Tibial nerve (tissue), 4 donors: ENCODE measurements at regions not wholly inside any gene's neighbourhood (a gene's known extent, or its start where the extent isn't known, plus 50 kb on each side); places are given as distances from the start of the nearest gene placed in this dataset.

Experiments used
- EP300 ChIP-seq, 2 donors: sonication (generic); formaldehyde crosslinking; IDR thresholded peaks; one replicate each; pipeline ENCODE4 v1.6.1; 2017; ENCODE audit warnings: antibody characterized with exemption in 2 of 2, mild to moderate bottlenecking in 1 of 2
- POLR2A ChIP-seq, 2 donors: fragments of 450-650 bp; IDR thresholded peaks; one replicate each; pipeline ENCODE4 v1.6.1; 2017; ENCODE audit warnings: antibody characterized with exemption in 2 of 2, mild to moderate bottlenecking in 2 of 2, moderate library complexity in 2 of 2
- TF ChIP-seq, protein P1 (sequence below), 5 experiments: fragments of 200-600 bp in 3 of 5; fragments of 450-650 bp in 2 of 5; sonication (generic) in 3 of 5; IDR thresholded peaks; one replicate each; pipeline ENCODE4 v1.5.1; 2016 to 2019; ENCODE audit warnings: antibody characterized with exemption in 5 of 5, mild to moderate bottlenecking in 3 of 5, moderate library complexity in 2 of 5

GRCh38 chr10:2950546-2950945 is 116.8 kb upstream of the PFKP start:
- TF ChIP-seq POLR2A (IDR thresholded peaks at IDR 0.05) = no peak
- TF ChIP-seq, protein P1, sequence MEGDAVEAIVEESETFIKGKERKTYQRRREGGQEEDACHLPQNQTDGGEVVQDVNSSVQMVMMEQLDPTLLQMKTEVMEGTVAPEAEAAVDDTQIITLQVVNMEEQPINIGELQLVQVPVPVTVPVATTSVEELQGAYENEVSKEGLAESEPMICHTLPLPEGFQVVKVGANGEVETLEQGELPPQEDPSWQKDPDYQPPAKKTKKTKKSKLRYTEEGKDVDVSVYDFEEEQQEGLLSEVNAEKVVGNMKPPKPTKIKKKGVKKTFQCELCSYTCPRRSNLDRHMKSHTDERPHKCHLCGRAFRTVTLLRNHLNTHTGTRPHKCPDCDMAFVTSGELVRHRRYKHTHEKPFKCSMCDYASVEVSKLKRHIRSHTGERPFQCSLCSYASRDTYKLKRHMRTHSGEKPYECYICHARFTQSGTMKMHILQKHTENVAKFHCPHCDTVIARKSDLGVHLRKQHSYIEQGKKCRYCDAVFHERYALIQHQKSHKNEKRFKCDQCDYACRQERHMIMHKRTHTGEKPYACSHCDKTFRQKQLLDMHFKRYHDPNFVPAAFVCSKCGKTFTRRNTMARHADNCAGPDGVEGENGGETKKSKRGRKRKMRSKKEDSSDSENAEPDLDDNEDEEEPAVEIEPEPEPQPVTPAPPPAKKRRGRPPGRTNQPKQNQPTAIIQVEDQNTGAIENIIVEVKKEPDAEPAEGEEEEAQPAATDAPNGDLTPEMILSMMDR (IDR thresholded peaks at IDR 0.05) = no peak
- TF ChIP-seq EP300 (IDR thresholded peaks at IDR 0.05) = no peak
